ENCODE measurements at regions not wholly inside any gene's neighbourhood (a gene's known extent, or its start where the extent isn't known, plus 50 kb on each side); places are given as distances from the start of the nearest gene placed in this dataset.
"Not testable (repeated sequence)": the region's sequence is repeated elsewhere in the genome, so short reads cannot be mapped to it uniquely, and the experiment has no call there.

DNA sequence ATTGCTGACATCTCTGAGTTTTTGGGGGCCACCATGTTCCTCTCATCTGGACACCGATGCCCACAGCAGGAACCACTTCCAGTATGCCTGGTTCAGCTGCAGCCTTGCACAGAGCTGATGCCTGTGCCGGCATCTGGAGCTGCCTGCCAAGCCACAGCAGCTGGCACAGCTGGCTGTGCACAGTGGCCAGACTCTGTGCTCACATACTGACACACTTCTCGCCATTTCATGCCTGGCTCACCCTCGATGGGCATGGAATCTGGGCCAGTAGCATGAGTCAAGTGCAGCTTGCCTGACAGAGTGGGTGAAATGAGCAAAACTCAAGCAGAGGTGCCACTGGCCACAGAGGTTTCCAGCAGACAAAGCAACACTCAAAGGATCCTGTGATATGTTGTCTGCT, 863.4 kb downstream of the DNAH5 start:
- DNase-seq (ENCODE audit: low spot score), result no peak
- Histone ChIP-seq H3K4me3 (no peak overlapping the region), H3K36me3 (no peaks in the 10 kb centered on the region), H3K27ac (no peak overlapping the region), H3K9me3 (no peaks in the 10 kb centered on the region), H3K27me3 (replicated peaks; ENCODE audit: insufficient read depth) (no peaks in the 10 kb centered on the region), H3K4me1 (ENCODE audit: control insufficient read depth in 1 of 2, low read depth in 2 of 2) (no peaks in the 10 kb centered on the region)
- ATAC-seq (ENCODE audit: insufficient number of reproducible peaks, low FRiP score, low read depth), result no peak
- TF ChIP-seq CTCF (IDR thresholded peaks at IDR 0.05), result no peak

GRCh38 chr5:13072936-13073335, 871.6 kb downstream of the DNAH5 start:
- H3K9me3 ChIP-seq; ATAC-seq (ENCODE audit: insufficient number of reproducible peaks, low FRiP score, low read depth); H3K27ac ChIP-seq; H3K4me1 ChIP-seq (ENCODE audit: control insufficient read depth in 1 of 2, low read depth in 2 of 2); H3K27me3 ChIP-seq (replicated peaks; ENCODE audit: insufficient read depth); DNase-seq (ENCODE audit: low spot score); H3K4me3 ChIP-seq; H3K36me3 ChIP-seq: not testable (repeated sequence)

GRCh38 chr5:13063088-13063487, 881.4 kb downstream of the DNAH5 start:
- ATAC-seq (ENCODE audit: insufficient number of reproducible peaks, low FRiP score, low read depth) (no peak), DNase-seq (ENCODE audit: low spot score) (no peak)
- Histone ChIP-seq H3K4me3 (no peak overlapping the region), H3K27ac (no peak overlapping the region), H3K4me1 (ENCODE audit: control insufficient read depth in 1 of 2, low read depth in 2 of 2) (no peaks in the 10 kb centered on the region), H3K9me3 (no peaks in the 10 kb centered on the region), H3K36me3 (no peaks in the 10 kb centered on the region), H3K27me3 (replicated peaks; ENCODE audit: insufficient read depth) (no peaks in the 10 kb centered on the region)
- TF ChIP-seq CTCF (IDR thresholded peaks at IDR 0.05), result no peak

- TF ChIP-seq CTCF (IDR thresholded peaks at IDR 0.05), result no peak
- no peaks in the 10 kb centered on the region for H3K9me3 ChIP-seq
- ATAC-seq (ENCODE audit: insufficient number of reproducible peaks, low FRiP score, low read depth) (no peak), DNase-seq (ENCODE audit: low spot score) (no peak)
- no peak overlapping the region for H3K27ac ChIP-seq
- no peak overlapping the region for H3K4me3 ChIP-seq
- H3K4me1 ChIP-seq (ENCODE audit: control insufficient read depth in 1 of 2, low read depth in 2 of 2), result no peaks in the 10 kb centered on the region
- H3K36me3 ChIP-seq, result no peaks in the 10 kb centered on the region
- H3K27me3 ChIP-seq (replicated peaks; ENCODE audit: insufficient read depth), result no peaks in the 10 kb centered on the region
Measured at GRCh38 chr5:13045897-13046551, 898.5 kb downstream of the DNAH5 start.

- Histone ChIP-seq H3K27ac (no peak overlapping the region), H3K4me3 (no peak overlapping the region), H3K27me3 (replicated peaks; ENCODE audit: insufficient read depth) (no peaks in the 10 kb centered on the region), H3K4me1 (ENCODE audit: control insufficient read depth in 1 of 2, low read depth in 2 of 2) (no peaks in the 10 kb centered on the region), H3K9me3 (no peaks in the 10 kb centered on the region), H3K36me3 (no peaks in the 10 kb centered on the region)
- DNase-seq (ENCODE audit: low spot score), result no peak
- ATAC-seq (ENCODE audit: insufficient number of reproducible peaks, low FRiP score, low read depth), result no peak
- no peak for TF ChIP-seq CTCF (IDR thresholded peaks at IDR 0.05)
Measured at GRCh38 chr5:13034061-13034460, 910.4 kb downstream of the DNAH5 start.

DNA sequence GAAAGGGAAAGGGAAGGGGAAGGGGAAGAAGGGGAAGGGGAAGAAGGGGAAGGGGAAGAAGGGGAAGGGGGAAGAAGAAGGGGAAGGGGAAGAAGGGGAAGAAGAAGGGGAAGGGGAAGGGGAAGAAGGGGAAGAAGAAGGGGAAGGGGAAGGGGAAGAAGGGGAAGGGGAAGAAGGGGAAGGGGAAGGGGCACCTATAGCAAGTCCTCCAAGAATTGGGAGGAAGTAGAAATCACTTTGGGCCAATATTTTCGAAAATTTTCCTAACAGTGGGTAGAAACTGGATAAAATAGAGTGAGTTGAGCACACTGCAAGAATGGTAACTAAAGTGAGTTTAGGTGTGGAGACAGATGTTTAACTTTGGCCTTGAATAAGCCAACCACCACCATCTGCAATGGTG, 915.3 kb downstream of the DNAH5 start:
- H3K4me3 ChIP-seq, result no peak overlapping the region
- TF ChIP-seq CTCF (IDR thresholded peaks at IDR 0.05), result no peak
- H3K36me3 ChIP-seq, result no peaks in the 10 kb centered on the region
- DNase-seq (ENCODE audit: low spot score), result no peak
- no peaks in the 10 kb centered on the region for H3K9me3 ChIP-seq
- no peaks in the 10 kb centered on the region for H3K4me1 ChIP-seq (ENCODE audit: control insufficient read depth in 1 of 2, low read depth in 2 of 2)
- H3K27me3 ChIP-seq (replicated peaks; ENCODE audit: insufficient read depth), result no peaks in the 10 kb centered on the region
- no peak overlapping the region for H3K27ac ChIP-seq
- no peak for ATAC-seq (ENCODE audit: insufficient number of reproducible peaks, low FRiP score, low read depth)

Measured in thoracic aorta (tissue), 2 donors.